D721Med (cell line): ENCODE measurements at regions not wholly inside any gene's neighbourhood (a gene's known extent, or its start where the extent isn't known, plus 50 kb on each side); places are given as distances from the start of the nearest gene placed in this dataset.

Experiments
- DNase-seq: peaks from one replicate; pipeline ENCODE4 v3.0.0; 2011; ENCODE audit warnings: low spot score; ENCODE audit not compliant: insufficient read length
- FAIRE-seq: peaks from 2 replicates; lab custom pipeline; 2011; peaks lifted over from hg19 to GRCh38; lab: Jason Lieb, UNC
- TF ChIP-seq, protein P1 (sequence below): IDR thresholded peaks from 2 replicates; pipeline ENCODE4 v1.5.1; 2012; ENCODE audit warnings: mild to moderate bottlenecking, control low read depth; ENCODE audit not compliant: insufficient read depth; ENCODE audit errors: missing control alignments

GRCh38 chr16:76724181-76724580 is 447.0 kb downstream of the CNTNAP4 start:
- FAIRE-seq: no peak
- DNase-seq: no peak
- TF ChIP-seq, protein P1, sequence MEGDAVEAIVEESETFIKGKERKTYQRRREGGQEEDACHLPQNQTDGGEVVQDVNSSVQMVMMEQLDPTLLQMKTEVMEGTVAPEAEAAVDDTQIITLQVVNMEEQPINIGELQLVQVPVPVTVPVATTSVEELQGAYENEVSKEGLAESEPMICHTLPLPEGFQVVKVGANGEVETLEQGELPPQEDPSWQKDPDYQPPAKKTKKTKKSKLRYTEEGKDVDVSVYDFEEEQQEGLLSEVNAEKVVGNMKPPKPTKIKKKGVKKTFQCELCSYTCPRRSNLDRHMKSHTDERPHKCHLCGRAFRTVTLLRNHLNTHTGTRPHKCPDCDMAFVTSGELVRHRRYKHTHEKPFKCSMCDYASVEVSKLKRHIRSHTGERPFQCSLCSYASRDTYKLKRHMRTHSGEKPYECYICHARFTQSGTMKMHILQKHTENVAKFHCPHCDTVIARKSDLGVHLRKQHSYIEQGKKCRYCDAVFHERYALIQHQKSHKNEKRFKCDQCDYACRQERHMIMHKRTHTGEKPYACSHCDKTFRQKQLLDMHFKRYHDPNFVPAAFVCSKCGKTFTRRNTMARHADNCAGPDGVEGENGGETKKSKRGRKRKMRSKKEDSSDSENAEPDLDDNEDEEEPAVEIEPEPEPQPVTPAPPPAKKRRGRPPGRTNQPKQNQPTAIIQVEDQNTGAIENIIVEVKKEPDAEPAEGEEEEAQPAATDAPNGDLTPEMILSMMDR: no peak

GRCh38 chr16:76729525-76729924 is 452.3 kb downstream of the CNTNAP4 start:
- FAIRE-seq (no peak), DNase-seq (no peak)
- TF ChIP-seq, protein P1: no peak

DNA sequence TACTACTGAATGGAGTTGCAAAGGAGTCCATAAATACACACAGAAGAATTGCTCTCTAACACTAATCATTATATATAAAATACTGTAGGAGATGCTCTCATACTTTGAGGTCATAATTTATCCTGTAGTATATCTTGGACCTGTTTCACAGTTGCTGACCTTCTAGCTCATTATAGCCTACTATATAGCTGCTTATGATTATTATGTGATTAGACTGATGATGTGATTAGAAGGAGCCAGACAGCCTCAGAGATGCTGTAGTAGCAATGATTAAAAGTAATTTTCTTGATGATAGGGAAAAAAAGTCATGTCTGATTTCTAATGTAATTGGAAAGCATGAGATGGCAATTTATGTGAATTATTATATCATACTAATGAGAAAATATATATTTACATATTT is 455.7 kb downstream of the CNTNAP4 start:
- no peak for DNase-seq
- FAIRE-seq: no peak
- TF ChIP-seq, protein P1: no peak

DNA sequence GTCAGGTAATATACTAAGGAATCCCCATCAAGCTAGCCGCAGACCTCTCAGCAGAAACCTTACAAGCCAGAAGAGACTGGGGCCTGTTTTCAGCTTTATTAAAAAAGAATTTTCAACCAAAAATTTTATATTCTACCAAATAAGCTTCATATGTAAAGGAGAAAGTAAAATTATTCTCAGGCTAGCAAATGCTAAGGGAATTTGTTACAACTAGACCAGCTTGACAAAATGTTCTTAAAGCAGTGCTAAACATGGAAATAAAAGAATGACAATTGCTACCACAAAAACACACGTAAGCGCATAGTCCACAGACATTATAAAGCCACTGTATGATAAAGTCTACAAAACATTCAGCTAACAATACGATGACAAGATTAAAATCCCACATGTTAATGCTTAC is 449.4 kb upstream of the MON1B start:
- DNase-seq: no peak
- TF ChIP-seq, protein P1: no peak
- FAIRE-seq: no peak

DNA sequence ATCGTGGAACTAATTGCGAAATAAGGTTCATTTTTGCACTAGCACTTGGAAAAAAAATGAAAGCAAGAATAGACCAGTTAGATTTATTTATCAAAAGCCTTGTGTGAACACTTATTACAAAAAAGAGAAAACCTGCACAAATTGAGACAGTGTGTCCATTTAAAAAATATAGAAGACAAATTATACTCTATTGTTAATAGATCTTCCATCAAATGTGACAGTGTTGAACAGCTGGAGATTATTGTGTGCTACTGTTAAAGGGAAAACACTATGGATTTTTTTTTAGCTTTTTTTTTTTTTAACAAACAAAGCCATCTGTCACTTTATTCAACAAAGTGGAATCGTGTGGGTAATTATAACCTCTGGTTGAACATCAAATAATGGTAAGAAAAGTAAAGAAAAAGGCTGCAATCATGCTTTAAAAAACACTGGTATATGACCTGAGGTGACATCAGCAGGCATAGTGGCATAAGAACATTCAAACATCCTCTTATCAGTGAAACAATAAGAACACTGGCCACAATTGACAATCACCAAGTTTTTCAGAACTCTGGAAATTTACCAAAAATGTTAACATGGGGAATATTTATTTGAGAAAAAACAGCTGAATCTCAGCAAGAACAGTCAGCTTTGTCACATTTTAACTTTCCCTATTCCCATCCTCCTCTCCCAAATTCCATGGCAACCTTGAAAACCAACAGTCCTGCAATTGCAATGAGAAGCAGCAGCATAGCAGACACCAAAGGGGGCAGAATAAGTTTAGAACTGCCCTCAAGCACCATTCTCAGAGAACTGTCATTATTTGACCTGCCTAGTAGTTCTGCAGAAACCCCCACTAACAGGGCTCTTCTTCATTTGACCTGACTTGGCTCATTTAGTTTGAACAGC is 442.3 kb upstream of the MON1B start:
- no peak for FAIRE-seq
- TF ChIP-seq, protein P1: no peak
- no peak for DNase-seq

DNA sequence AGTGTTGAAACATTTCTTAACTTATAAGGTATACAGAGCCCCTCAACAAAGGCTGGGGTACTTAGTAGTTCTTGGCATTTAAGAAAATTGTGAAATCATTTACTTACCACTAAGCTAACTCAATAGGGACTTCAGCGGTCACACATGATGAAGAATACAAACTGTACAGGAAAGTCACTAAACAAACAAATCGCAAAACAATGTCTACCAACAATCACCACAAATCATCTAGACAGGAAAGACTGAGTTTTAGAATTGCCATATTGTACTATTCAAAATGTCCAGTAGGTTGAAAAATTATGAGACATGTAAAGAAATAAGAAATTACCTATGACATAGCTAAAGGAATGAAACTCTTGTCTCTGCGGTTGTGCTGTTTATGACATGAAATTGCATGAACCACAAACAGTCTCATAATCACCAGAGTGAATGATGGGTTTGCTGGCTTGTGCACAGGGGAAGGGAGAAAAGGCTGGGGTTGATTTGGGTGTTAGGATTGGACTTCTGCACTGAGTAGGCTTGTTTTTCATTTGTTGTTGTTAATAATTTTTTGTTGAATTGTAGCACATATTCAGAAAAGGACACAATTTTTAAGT is 441.1 kb upstream of the MON1B start:
- TF ChIP-seq, protein P1: no peak
- FAIRE-seq: no peak
- no peak for DNase-seq

DNA sequence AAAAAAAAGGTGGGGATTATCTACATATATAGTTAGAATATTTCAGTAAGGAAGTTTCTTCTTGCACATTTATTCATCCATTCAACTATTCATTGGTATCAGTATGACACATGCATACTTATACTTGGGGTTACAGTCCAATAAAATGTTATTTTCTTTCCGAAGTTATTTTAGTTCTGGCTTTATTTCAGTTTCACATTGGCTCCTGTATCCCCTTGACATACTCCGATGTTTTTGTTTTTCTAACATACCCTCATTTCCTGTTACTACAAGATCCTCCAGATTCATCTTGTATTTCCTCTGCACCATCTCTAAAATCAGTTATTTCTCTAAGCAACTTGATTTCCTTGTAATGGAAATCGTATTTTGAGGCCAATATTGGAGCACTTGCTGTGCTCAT is 435.5 kb upstream of the MON1B start:
- DNase-seq (no peak), FAIRE-seq (no peak)
- TF ChIP-seq, protein P1: no peak
